Femur (tissue), 1 donor: ENCODE measurements at regions not wholly inside any gene's neighbourhood (a gene's known extent, or its start where the extent isn't known, plus 50 kb on each side); places are given as distances from the start of the nearest gene placed in this dataset.

Experiments used
- DNase-seq: peaks from one replicate; pipeline ENCODE4 v3.0.0-alpha.2; 2017

DNA sequence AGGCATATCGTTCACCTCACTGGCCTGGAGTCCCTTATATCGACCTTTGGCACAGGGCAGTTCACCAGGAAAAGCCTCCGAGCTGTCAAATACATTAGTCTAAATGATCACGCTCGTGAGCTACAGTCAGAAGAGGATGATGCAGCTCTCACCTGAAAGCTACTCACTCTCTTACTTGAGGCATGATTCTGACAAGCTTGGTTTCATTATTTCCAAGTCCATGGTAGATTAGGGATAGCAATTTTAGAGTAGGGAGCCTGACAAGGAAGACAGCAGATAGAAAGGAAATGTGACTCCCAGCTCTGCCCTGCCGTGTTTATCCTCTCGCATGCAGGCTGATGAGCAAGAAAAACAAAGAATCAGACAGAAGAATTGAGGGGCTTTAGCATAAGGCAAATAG lies 98.0 kb upstream of the MAP1B start:
- no peak for DNase-seq

DNA sequence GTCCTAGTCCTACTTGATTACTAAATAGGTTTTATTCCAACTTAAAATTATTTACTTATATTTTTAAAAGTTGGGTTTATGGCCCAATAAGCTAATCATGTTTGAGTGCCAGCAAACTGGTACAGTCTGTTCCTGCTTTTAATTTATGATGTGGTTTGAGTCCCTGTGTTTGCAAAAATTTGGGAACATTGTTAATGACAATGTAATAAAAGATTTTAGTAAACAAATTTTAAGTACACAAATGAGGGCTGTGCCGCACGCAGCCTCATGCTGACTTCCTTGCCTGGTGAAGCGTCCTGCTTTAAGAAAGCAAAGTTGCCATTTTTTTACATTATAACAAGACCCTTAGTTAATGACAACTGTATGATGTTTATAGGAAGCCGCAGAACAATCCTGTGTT lies 96.8 kb upstream of the MAP1B start:
- DNase-seq = no peak

DNA sequence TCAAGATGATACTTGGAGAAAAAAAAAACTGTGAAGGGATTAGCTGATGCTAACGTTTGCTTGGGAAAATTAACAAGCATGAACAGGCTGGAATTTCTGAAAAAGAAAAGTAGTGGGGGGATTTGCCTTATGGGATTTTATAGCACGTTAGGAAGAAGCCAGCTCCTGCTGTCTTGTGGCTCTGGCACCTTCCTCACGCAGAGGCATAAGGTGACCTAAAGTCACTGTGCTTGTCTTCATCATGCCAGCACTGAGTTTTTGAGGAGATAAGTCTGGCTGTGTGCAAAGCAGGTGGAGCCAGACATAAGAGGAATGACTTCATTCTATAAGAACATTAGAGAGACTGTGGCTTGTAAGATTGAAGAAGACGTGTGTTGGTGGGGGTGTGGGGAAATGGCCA lies 94.4 kb upstream of the MAP1B start:
- DNase-seq = no peak

DNA sequence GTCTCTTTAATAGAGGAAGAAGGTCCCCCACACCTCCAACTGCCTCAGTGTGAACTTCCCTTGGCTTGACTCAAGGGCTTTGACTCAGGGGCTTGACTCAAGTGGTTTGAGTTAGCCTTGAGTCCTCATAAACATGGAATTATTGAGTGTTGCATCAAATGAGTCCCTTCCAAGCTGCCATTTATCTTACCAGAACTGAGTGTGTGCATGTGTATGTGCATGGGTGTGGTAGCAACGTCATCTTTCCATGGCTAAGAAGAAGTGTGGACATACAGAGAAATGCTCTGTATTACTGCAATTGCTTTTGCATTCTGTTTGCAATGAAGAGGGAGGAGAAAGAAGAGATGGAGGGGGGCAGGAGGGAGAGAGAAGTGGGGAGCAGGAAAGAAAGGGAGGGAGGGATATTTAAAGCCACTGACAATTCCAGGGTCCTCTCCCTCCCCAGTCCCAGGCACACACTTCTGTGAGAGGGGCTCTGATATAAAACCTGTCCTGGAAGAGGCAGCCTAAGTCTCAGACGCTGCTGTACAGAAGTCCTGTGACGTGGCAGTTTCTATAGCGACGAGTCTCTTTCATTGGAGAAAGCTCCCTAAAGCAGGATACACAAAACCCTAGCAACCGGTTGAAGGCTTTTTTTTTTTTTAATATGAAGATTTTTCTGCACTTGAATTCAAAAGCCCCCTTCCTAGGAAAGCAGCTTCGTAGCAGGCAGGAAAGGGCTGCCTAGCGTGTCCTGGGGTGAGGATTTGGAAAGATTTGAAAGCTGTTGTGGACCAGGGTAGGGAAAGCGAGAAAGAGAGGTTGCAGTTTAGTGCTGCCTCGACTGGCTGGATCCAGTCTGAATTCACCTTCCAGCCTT lies 93.3 kb upstream of the MAP1B start:
- peak; percentile 82 for DNase-seq

DNA sequence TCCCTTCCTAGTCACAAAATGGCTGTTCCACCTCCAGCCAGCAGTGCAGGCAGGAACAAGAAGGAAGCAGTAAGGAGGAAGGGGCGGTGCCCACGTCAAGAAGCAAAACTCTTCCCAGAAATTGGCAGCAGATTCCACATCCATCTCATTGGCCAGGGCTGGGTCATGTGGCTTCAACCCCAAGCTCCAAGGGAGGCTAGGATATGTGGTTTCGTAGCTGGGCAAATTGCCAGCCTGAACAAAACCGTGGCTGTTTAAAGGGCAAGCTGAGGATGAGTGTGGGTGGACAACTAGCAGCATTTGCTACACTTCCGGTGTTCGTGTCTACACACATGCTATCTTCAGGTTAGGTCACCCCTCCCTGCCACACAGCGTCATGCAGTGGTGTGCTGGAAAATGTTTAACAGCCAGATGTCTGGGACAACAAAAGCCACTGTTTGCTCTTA lies 92.1 kb upstream of the MAP1B start:
- peak; percentile 43 for DNase-seq

DNA sequence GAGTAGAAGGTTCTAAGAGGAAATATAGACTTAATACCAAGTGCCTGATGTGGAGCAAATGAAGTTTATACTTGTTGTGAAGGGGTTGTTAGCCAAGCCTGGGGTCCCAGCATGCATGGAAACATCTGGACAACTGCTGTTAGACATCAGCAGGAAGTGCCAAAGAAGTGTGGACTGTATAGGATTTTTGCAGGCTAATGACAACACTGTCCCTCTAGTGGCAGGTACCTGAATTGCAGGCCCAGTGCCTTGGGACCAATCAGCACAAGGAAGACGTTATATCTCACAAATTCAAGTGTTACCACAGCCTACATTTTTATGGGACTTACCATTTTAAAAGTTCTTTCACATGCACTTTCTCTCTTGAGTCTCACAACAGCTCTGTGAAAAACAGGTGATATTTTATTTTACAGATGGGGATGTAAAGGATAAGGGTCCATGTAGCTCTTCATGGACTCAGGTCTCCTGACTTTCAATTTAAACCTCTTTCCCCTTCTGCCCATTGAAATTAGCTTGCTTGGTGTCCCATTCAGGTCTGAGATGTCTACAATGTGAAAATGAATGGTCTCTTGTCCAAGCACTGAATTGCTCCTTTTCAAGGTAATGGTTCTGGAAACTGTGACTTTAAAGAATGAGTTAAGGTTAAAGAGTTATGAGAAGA lies 89.0 kb upstream of the MAP1B start:
- peak; percentile 32 for DNase-seq

DNA sequence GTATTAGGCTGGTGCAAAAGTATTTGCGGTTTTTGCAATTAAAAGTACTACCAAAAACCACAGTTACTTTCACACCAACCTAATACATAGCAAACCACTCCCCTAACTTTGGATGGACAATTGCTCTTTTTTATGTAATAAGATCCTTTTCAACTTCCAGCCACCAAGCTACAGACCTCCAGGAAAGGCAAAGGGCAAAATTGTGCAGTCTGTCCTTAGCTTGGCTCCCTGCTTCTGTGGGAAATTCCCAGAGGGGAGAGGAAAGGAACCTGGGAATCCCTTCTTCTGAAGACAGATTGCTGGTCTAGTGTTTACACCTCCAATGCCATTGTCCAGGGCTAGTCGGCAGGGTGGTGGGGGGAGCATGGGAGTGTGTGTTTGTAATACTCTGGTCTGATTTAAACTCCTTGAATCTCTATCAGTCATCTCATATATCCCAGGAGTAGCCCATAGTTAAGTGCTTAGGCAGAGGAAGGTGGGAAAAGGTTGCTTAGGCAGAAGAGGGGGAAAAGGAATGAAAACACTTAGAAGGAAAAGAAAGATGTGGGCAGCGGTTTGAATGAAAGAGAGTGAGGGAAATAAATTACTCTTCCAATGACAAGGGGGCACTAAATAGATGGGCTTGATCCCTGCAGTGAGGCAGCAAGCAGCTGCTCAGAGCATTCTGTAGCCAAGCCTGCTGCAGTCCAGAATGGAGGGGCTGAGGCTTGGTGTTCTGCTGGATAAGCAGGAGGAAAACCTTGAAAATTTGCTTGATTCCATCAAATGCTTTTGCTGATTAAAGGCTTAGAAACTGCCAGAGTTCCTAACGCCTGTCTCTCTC lies 86.9 kb upstream of the MAP1B start:
- no peak for DNase-seq

DNA sequence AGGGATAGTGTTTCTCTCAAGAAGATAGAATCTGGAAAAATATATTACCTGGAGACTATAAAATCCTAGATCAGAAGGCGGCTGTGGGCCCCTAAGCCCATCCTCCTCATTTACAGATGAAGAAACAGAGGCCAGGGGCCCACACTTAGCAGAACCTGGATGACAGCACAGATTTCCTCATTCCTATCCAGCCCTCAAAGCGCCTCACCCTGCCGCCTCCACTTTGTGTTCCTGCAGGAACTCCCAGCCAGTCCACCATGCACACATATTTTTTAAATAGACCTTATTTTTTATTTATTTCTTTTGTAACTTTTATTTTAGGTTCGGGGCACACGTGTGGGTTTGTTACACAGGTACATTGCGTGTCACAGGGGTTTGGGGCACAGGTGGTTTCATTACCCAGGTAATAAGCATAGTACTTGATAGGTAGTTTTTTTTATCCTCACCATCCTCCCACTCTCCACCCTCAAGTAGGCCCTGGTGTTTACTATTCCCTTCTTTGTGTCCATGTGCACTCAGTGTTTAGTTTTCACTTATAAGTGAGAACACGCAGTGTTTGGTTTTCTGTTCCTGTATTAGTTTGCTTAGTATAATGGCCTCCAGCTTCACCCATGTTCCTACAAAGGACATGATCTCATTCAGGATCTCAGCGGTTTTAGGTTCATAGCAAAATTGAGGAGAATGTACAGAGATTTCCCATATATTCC lies 85.5 kb upstream of the MAP1B start:
- no peak for DNase-seq

DNA sequence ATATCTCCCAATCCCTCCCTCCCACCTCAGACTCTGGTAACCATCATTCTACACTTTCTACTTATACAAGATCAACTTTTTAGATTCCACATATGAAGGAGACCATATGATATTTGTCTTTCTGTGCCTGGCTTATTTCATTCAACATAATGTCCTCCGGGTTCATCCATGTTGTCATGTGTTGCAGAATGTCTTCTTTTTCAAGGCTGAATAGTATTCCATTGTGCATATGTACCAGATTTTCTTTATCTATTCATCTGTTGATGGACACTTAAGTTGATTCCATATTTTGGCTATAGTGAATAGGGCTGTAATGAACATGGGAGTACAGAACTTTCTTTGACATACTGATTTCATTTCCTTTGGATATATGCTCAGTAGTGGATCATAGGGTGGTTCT lies 78.9 kb upstream of the MAP1B start:
- DNase-seq = no peak

DNA sequence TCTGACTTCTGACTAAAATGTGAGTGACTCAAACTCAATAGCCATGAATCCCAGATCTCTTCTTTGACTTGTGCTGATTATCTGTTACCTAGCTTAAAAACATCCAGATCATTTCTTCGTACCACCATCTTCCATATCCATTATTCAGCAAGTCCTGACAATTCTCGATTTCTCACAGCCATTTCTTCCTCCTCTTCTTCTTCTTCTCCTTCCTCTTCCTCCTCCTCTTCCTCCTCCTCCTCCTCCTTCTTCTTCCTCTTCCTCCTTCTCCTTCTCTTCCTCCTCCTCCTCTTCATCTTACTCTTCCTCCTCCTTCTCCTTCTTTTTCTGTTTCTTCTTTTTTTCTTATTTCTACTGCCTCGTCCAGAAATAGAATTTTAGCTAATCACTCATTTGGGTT lies 77.0 kb upstream of the MAP1B start:
- no peak for DNase-seq

DNA sequence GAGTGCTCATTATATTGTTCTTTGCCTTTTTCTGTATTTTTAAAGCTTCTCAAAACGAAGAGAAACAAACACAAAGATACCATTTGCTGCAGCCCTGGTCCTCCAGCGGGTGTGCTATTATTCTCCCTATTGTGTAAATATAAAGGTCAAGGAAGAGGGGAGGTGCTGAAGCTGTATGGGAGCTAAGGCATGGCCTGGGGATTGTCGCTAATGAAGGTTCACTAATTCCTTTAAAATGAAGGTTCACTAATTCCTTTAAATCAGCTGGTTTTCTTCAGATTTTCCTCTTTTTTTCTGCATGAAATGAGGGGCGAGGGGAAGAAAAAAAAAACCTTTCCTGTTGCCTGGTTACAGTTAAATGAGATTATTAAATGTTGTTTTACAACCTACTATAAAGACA lies 74.5 kb upstream of the MAP1B start:
- DNase-seq = no peak

DNA sequence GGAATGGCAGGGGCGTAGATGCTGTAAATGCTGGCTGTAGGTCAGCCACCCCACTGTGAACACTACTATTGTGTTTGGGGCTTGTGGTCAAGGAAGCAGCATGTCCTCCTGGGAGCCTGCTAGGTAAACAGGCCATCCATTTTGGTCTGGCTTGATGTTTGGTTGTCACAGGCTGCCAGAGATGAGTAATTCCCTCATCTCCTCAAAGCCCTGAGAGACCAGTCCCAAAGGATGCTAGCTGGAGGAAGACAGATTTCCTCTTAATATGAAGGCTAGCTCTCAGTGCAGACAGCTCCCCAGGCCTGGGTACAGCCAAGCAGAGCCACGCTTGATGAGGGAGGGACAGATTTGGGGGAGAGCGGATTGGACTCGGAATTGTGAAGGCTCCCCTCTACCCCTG lies 72.5 kb upstream of the MAP1B start:
- DNase-seq = no peak

DNA sequence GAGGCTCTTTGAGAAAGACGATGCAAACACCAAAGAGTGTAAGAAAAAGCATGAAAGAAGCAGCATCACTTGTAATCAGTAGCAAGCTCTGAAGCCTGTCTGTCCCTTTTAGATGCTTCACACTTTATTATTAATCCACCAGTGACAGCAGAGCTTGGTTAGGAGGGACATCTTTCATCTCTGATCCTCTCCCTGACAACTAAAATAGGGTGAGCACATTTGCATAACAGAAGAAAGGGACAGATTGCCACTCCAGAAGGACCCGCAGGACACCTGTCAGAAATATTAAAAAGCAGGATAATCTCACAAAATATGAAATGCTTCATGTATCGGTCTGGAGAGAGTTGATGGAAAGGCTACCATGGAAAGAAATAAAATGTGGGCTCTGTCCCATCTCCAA lies 71.4 kb upstream of the MAP1B start:
- DNase-seq = no peak

DNA sequence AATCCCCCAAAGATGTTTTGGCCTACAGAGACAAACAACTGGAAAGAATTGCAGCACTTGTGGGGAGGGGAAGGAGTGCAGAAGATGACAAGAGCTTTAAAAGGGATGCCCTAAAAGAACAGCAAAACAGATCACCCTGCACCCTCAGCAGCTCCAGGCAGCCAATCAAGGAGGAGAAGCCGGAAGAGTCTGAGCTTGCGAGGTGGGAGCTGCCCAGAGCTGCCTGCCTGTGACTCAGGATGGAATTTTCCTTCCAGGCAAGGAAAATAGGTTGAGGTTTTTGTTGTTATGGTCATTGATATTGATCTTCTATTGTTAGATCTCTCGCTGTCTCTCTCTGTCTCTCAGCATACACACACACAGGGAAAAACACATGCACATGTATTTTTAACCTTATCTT lies 70.3 kb upstream of the MAP1B start:
- no peak for DNase-seq

DNA sequence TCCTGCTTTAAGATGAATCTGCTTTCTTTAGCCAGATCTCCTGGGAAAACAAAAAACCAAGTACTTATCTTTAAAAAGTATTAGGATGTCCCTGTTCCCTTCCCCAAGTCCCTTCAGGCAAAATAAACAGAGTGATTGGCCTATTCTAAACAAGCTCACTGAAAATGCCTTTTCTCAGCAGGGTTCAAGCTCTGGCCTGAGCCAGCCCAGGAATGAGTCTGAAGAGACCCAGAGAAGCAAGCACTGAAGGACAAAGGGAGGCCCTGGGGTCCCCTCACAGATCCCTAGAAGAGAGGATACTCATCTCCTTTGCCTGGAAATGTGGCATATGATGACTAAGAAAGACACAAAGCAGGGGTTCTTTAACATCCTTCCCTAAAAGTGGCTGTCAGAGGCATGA lies 66.8 kb upstream of the MAP1B start:
- no peak for DNase-seq

DNA sequence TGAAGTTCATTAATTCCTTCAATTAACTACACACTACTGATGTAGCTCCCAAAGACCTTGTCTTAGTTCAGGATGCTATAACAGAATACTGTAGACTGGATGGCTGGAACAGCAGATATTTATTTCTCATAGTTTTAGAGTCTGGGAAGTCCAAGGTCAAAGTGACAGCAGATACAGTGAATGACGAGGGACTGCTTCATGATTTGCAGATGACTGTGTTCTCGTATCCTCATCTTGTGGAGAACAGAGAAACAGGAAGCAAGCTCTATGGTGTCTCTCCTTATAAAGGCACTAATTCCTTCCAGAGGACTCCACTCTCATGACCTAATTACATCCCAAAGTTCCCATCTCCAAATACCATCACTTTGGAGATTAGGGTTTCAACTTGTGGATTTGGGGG lies 65.6 kb upstream of the MAP1B start:
- DNase-seq = no peak

DNA sequence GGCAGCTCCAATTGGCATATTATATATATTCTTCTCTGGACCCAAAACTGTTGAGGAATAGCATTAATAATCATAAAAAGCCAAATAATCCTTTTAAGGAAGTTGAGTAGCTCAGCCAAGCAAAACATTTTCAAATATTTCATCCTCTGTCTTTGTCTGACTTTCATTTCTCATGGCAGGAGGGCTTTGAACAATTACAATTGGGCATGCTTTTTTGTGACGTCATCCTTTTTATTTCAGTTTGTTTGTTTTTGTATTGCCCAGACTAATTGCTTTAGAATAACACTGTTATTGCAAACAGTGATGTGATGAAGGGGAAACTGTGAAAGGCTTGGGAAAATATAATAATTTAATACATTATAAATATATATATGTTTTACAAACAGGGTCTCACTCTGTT lies 65.2 kb upstream of the MAP1B start:
- no peak for DNase-seq

DNA sequence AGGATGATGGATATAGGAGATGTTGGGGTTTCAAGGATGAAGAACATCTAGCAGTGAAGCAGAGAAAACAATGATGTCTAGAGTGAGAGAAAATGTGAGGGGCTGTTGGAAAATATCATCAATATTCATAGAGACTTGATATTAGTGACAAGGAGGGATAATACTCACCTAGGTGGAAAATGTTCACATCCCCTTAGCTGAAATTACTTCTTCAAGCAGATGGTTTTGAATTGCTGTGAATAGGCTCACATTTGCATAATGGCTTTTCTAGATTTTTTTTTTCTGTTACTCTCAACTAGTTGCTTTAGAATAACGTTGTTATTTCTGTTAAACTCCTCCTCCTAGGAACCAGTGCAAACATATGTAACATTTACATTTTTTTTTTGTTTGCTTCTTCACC lies 61.6 kb upstream of the MAP1B start:
- DNase-seq = no peak

DNA sequence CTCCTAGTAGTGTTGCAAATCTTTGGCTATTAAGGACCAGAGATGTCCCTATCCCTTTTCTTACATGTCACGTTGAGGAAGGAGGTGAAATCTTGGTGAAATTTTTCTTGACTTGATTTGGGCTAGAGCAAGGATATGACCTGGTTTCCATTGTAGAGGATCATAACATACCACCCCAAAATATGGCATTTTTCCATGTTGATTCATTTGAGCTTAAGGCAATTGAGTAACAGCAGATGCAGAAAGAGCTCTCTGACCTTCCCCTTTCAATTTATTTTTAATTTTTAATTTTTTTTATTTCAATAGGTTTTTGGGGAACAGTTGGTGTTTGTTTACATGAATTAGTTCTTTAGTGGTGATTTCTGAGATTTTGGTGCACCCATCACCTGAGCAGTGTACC lies 61.2 kb upstream of the MAP1B start:
- no peak for DNase-seq

DNA sequence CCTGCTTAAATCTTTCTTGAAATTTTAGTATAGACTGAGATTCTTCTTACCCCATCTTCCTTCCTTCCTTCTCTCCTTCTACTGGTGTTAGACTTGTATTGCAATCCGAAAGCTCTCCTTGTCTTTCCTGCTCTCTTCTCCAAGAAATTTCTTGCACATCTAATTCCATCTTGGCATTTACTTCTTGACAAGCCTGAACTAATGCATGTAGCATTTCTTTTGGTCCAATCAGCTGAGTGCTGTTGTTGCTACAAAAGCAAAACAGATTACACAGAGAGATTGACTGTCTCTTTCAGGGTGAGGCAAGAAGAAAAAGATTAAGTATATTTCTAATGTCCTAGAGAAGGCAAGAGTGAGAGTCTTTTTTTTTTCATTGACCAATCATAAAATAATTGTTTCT lies 51.6 kb upstream of the MAP1B start:
- DNase-seq = no peak
